GM12878 (cell line): ENCODE measurements at regions not wholly inside any gene's neighbourhood (a gene's known extent, or its start where the extent isn't known, plus 50 kb on each side); places are given as distances from the start of the nearest gene placed in this dataset.
A peak's percentile ranks its signal among the peaks of the same experiment; 100 is the strongest.

Source experiments
- ATAC-seq: fragments of 200-7000 bp; cut with Tn5 transposase; 3 replicates; pipeline ENCODE4 v1.9.1; 2020; ENCODE audit warnings: mild to moderate bottlenecking, moderate library complexity
- BruUV-seq: library from RNA; stranded (reverse); fragments of 400-500 nt; replicated peaks from 2 replicates; lab custom pipeline; 2021; lab: Mats Ljungman, UMichigan
- CTCF ChIA-PET: fragments of 300-600 bp; sonication (Branson Sonifier 250); formaldehyde crosslinking; extraction: SDS; loops from one replicate; lab custom pipeline; 2021; ENCODE audit warnings: inconsistent platforms; lab: Yijun Ruan, JAX
- POLR2A ChIA-PET: fragments of 350-600 bp; formaldehyde crosslinking; extraction: SDS; loops from one replicate; lab custom pipeline; 2021; ENCODE audit warnings: inconsistent platforms; lab: Charles Lee
- RAD21 ChIA-PET: fragments of 300-600 bp; sonication (Branson Sonifier 250); formaldehyde crosslinking; loops from one replicate; lab custom pipeline; 2023; ENCODE audit warnings: antibody characterized with exemption; ENCODE audit not compliant: unreplicated experiment; lab: Charles Lee
- SMC1A ChIA-PET: fragments of 300-600 bp; sonication (Branson Sonifier 250); formaldehyde crosslinking; loops from one replicate; lab custom pipeline; 2023; ENCODE audit not compliant: unreplicated experiment, uncharacterized antibody; lab: Charles Lee
- DNase-seq: peaks from one replicate; pipeline ENCODE4 v3.0.0-alpha.2; 2011; ENCODE audit warnings: low read depth, low spot score
- FAIRE-seq: peaks from 3 replicates; lab custom pipeline; 2011; peaks lifted over from hg19 to GRCh38; lab: Jason Lieb, UNC
- H2AFZ ChIP-seq: 2 replicates; pipeline ENCODE4 v1.6.0; 2011; ENCODE audit warnings: low read depth, low read length, control low read depth; ENCODE audit not compliant: control insufficient read depth
- H3K27ac ChIP-seq: 2 replicates; pipeline ENCODE4 v1.5.1; 2011; ENCODE audit warnings: control low read depth; ENCODE audit not compliant: control insufficient read depth, insufficient read depth
- H3K27me3 ChIP-seq, 2 experiments: replicated peaks in 1 of 2; 2 replicates each; pipeline versions ENCODE4 v1.6.0 to v1.6.1; 2011; ENCODE audit warnings: low read length in 1 of 2; ENCODE audit not compliant: control insufficient read depth in 2 of 2, insufficient read depth in 2 of 2
- H3K36me3 ChIP-seq, 2 experiments: 2 replicates each; pipeline ENCODE4 v1.5.1; 2011; ENCODE audit warnings: low read length in 1 of 2; ENCODE audit not compliant: control insufficient read depth in 2 of 2, insufficient read depth in 2 of 2
- H3K4me1 ChIP-seq: 2 replicates; pipeline ENCODE4 v1.6.1; 2011; ENCODE audit warnings: mild to moderate bottlenecking, low read length, moderate library complexity, mixed read lengths; ENCODE audit not compliant: control insufficient read depth, insufficient read depth
- H3K4me2 ChIP-seq: 2 replicates; pipeline ENCODE4 v1.6.0; 2011; ENCODE audit warnings: control low read depth; ENCODE audit not compliant: control insufficient read depth, insufficient read depth
- H3K4me3 ChIP-seq: fragments of 200-600 bp; sonication (generic); 2 replicates; pipeline ENCODE4 v1.5.1; 2016
- H3K79me2 ChIP-seq: 2 replicates; pipeline ENCODE4 v1.6.0; 2011; ENCODE audit warnings: low read length; ENCODE audit not compliant: control insufficient read depth, insufficient read depth
- H3K9ac ChIP-seq: 2 replicates; pipeline ENCODE4 v1.8.0; 2011; ENCODE audit warnings: low read length, control low read depth, mixed read lengths; ENCODE audit not compliant: control insufficient read depth, insufficient read depth
- H3K9me3 ChIP-seq: replicated peaks from 3 replicates; pipeline ENCODE4 v1.5.1; 2011; ENCODE audit warnings: mild to moderate bottlenecking, low read length; ENCODE audit not compliant: control insufficient read depth, insufficient read depth
- H4K20me1 ChIP-seq: 2 replicates; pipeline ENCODE4 v1.6.0; 2011; ENCODE audit not compliant: control insufficient read depth, insufficient read depth
- CBFB ChIP-seq: IDR thresholded peaks from 2 replicates; pipeline ENCODE4 v1.6.1; 2016; ENCODE audit warnings: antibody characterized with exemption, low read depth
- IKZF2 ChIP-seq, 2 experiments: fragments of 450-650 bp; IDR thresholded peaks; 2 replicates each; pipeline ENCODE4 v1.6.1; 2017; ENCODE audit warnings: mild to moderate bottlenecking in 2 of 2, moderate library complexity in 2 of 2
- MEF2B ChIP-seq: fragments of 450-650 bp; IDR thresholded peaks from 2 replicates; pipeline ENCODE4 v1.6.1; 2018; ENCODE audit warnings: mild to moderate bottlenecking, moderate library complexity; ENCODE audit not compliant: partially characterized antibody, poor library complexity, severe bottlenecking
- MYC ChIP-seq: IDR thresholded peaks from 2 replicates; pipeline ENCODE4 v1.6.1; 2011; ENCODE audit warnings: mild to moderate bottlenecking, low read length, moderate library complexity, inconsistent platforms; ENCODE audit not compliant: insufficient read depth, insufficient replicate concordance, insufficient read length, severe bottlenecking
- NR2C1 ChIP-seq: fragments of 450-650 bp; IDR thresholded peaks from 2 replicates; pipeline ENCODE4 v1.6.1; 2017; ENCODE audit warnings: antibody characterized with exemption, mild to moderate bottlenecking, moderate library complexity
- RB1 ChIP-seq: fragments of 450-650 bp; formaldehyde crosslinking; IDR thresholded peaks from 2 replicates; pipeline ENCODE4 v1.6.1; 2017; ENCODE audit warnings: mild to moderate bottlenecking, borderline replicate concordance
- RBBP5 ChIP-seq: fragments of 200-600 bp; sonication (generic); conservative IDR thresholded peaks from 2 replicates; pipeline ENCODE4 v1.6.1; 2016
- STAT3 ChIP-seq: IDR thresholded peaks from 2 replicates; pipeline ENCODE4 v1.6.1; 2011; ENCODE audit warnings: low read depth, low read length, improper control_type of control experiment
- SUPT20H ChIP-seq: IDR thresholded peaks from 2 replicates; pipeline ENCODE4 v1.6.1; 2011; ENCODE audit warnings: low read depth, mild to moderate bottlenecking, low read length, moderate library complexity, borderline replicate concordance; ENCODE audit not compliant: control insufficient read depth
- ZNF24 ChIP-seq: fragments of 450-650 bp; IDR thresholded peaks from 2 replicates; pipeline ENCODE4 v1.6.1; 2017; ENCODE audit warnings: antibody characterized with exemption, mild to moderate bottlenecking
- ZSCAN29 ChIP-seq: fragments of 450-650 bp; IDR thresholded peaks from 2 replicates; pipeline ENCODE4 v1.6.1; 2017; ENCODE audit warnings: mild to moderate bottlenecking, moderate library complexity
- WGBS: methylation state at CpG from one replicate; pipeline ENCODE4 v1.1.6; 2016; ENCODE audit warnings: low lambda C conversion rate; ENCODE audit not compliant: insufficient replicate concordance, insufficient coverage; ENCODE audit errors: missing lambda C conversion rate; 5-methylcytosine and 5-hydroxymethylcytosine counted together
- in situ Hi-C: fragments of 300-500 bp; cut with MboI; formaldehyde crosslinking; loops from 9 replicates; pipeline ENCODE4 v1.14.3; 2018; ENCODE audit warnings: mixed read lengths
- intact Hi-C: fragments of 100-400 bp; cut with micrococcal nuclease; formaldehyde crosslinking; loops from one replicate; pipeline ENCODE4 v1.14.2; 2022; ENCODE audit not compliant: unreplicated experiment
- TF ChIP-seq, protein P1 (sequence below): fragments of 450-650 bp; IDR thresholded peaks from 2 replicates; pipeline ENCODE4 v1.6.1; 2017; ENCODE audit warnings: antibody characterized with exemption, mild to moderate bottlenecking, moderate library complexity
- TF ChIP-seq, protein P2 (sequence below): IDR thresholded peaks from 2 replicates; pipeline ENCODE4 v1.6.1; 2011; ENCODE audit warnings: low read depth, mild to moderate bottlenecking, low read length, moderate library complexity, borderline replicate concordance; ENCODE audit errors: extremely low read depth
- TF ChIP-seq, protein P3 (sequence below): IDR thresholded peaks from 2 replicates; pipeline ENCODE4 v1.6.1; 2011; ENCODE audit warnings: borderline replicate concordance, low read depth, mild to moderate bottlenecking, moderate library complexity, mixed read lengths, low read length; ENCODE audit not compliant: insufficient read depth; ENCODE audit errors: extremely low read length
- TF ChIP-seq, protein P4 (sequence below): fragments of 450-650 bp; IDR thresholded peaks from 2 replicates; pipeline ENCODE4 v1.6.1; 2016; ENCODE audit warnings: mild to moderate bottlenecking
- TF ChIP-seq, protein P5 (sequence below): fragments of 450-650 bp; IDR thresholded peaks from 2 replicates; pipeline ENCODE4 v1.6.1; 2017; ENCODE audit warnings: low read depth, mild to moderate bottlenecking, moderate library complexity

DNA sequence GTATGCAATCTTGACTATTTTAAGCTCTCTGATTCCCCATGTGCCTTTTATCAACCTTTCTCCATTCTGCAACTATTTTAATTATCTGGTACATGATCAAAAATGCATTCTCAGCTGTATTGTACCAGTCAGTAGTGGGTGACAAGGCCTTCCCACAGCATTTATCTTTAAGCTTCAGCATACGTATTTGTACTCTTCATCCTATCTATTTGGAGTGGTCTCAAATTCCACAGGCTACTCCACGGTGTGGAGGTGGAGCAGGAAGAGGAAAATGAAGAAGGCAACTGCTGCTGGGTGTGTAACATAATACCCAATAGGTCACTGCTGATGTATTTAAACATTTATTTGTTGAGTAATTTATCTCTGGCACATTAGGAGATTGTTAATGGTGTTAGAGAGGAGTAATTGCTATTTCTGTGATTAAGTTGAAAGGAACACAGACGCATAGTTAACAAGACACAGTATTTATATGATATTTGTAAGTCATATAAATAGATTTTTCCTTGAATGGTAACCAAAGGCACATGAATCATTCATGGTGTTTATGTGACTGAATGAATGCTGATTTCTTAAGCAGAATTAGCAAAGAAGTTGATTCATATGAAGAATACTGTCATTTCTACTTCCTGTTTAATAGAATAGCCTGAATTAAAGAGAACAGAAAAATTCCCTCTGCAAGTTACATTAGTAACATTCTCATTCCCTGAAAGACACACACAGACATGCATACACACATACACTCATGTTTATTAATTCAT, 153.8 kb upstream of the NR3C1 start:
- no peak overlapping the region for H3K4me3 ChIP-seq
- no peak overlapping the region for H2AFZ ChIP-seq
- no peak for FAIRE-seq
- H3K9me3 ChIP-seq, result no peaks in the 10 kb centered on the region
- SMC1A ChIA-PET, result interaction anchor here (0.6 to 1.8 kb wide), 8 partner anchors 14 to 268 kb away, joined by 3 to 6 read pairs (median 3); no protein-coding TSS in a partner anchor
- no peaks in the 10 kb centered on the region for H3K27me3 ChIP-seq
- RAD21 ChIA-PET, result no interaction called here
- POLR2A ChIA-PET, result interaction anchor here (0.6 kb wide), 1 partner anchor 47 kb away, joined by 3 read pairs; no protein-coding TSS in a partner anchor
- H3K36me3 ChIP-seq, result no peaks in the 10 kb centered on the region
- DNase-seq, result peak; percentile 11
- peaks cover 7% of the 10 kb centered on the region; the same call in 1 of the 2 replicates for H3K4me1 ChIP-seq
- peak; percentile 73 for ATAC-seq
- H3K4me2 ChIP-seq, result no peak overlapping the region
- intact Hi-C loops, result no loop called here
- H3K9ac ChIP-seq, result no peak overlapping the region
- in situ Hi-C loops, result no loop called here
- no TSS peak for BruUV-seq
- no peak overlapping the region for H3K27ac ChIP-seq
- no peaks in the 10 kb centered on the region for H3K79me2 ChIP-seq
- CTCF ChIA-PET, result no interaction called here
- WGBS, result 65% methylated on average over 3 of the region's 3 CpGs
- no peaks in the 10 kb centered on the region for H4K20me1 ChIP-seq
- TF ChIP-seq MYC, result no peak
- TF ChIP-seq SUPT20H, result no peak
- TF ChIP-seq, protein P1, sequence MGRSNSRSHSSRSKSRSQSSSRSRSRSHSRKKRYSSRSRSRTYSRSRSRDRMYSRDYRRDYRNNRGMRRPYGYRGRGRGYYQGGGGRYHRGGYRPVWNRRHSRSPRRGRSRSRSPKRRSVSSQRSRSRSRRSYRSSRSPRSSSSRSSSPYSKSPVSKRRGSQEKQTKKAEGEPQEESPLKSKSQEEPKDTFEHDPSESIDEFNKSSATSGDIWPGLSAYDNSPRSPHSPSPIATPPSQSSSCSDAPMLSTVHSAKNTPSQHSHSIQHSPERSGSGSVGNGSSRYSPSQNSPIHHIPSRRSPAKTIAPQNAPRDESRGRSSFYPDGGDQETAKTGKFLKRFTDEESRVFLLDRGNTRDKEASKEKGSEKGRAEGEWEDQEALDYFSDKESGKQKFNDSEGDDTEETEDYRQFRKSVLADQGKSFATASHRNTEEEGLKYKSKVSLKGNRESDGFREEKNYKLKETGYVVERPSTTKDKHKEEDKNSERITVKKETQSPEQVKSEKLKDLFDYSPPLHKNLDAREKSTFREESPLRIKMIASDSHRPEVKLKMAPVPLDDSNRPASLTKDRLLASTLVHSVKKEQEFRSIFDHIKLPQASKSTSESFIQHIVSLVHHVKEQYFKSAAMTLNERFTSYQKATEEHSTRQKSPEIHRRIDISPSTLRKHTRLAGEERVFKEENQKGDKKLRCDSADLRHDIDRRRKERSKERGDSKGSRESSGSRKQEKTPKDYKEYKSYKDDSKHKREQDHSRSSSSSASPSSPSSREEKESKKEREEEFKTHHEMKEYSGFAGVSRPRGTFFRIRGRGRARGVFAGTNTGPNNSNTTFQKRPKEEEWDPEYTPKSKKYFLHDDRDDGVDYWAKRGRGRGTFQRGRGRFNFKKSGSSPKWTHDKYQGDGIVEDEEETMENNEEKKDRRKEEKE, result no peak
- TF ChIP-seq, protein P2, sequence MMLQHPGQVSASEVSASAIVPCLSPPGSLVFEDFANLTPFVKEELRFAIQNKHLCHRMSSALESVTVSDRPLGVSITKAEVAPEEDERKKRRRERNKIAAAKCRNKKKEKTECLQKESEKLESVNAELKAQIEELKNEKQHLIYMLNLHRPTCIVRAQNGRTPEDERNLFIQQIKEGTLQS, result no peak
- TF ChIP-seq, protein P3, sequence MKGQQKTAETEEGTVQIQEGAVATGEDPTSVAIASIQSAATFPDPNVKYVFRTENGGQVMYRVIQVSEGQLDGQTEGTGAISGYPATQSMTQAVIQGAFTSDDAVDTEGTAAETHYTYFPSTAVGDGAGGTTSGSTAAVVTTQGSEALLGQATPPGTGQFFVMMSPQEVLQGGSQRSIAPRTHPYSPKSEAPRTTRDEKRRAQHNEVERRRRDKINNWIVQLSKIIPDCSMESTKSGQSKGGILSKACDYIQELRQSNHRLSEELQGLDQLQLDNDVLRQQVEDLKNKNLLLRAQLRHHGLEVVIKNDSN, result no peak
- no peak for TF ChIP-seq IKZF2 (IDR thresholded peaks at IDR 0.05)
- TF ChIP-seq, protein P4, sequence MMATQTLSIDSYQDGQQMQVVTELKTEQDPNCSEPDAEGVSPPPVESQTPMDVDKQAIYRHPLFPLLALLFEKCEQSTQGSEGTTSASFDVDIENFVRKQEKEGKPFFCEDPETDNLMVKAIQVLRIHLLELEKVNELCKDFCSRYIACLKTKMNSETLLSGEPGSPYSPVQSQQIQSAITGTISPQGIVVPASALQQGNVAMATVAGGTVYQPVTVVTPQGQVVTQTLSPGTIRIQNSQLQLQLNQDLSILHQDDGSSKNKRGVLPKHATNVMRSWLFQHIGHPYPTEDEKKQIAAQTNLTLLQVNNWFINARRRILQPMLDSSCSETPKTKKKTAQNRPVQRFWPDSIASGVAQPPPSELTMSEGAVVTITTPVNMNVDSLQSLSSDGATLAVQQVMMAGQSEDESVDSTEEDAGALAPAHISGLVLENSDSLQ, result no peak
- no peak for TF ChIP-seq RB1
- TF ChIP-seq CBFB, result no peak
- TF ChIP-seq RBBP5, result no peak
- no peak for TF ChIP-seq ZSCAN29
- peak; percentile 19 for TF ChIP-seq MEF2B
- TF ChIP-seq NR2C1, result no peak
- TF ChIP-seq ZNF24, result 0 out of 2 replicates have a peak, but pooled peaks have one; percentile 24
- TF ChIP-seq, protein P5, sequence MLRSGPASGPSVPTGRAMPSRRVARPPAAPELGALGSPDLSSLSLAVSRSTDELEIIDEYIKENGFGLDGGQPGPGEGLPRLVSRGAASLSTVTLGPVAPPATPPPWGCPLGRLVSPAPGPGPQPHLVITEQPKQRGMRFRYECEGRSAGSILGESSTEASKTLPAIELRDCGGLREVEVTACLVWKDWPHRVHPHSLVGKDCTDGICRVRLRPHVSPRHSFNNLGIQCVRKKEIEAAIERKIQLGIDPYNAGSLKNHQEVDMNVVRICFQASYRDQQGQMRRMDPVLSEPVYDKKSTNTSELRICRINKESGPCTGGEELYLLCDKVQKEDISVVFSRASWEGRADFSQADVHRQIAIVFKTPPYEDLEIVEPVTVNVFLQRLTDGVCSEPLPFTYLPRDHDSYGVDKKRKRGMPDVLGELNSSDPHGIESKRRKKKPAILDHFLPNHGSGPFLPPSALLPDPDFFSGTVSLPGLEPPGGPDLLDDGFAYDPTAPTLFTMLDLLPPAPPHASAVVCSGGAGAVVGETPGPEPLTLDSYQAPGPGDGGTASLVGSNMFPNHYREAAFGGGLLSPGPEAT, result no peak
- TF ChIP-seq STAT3, result no peak
